Smooth muscle cell (in vitro differentiated cells): ENCODE measurements at regions not wholly inside any gene's neighbourhood (a gene's known extent, or its start where the extent isn't known, plus 50 kb on each side); places are given as distances from the start of the nearest gene placed in this dataset.

Experiments used
- DNase-seq: peaks from one replicate; lab custom pipeline; 2025; ENCODE audit not compliant: unreplicated experiment; lab: John Stamatoyannopoulos, UW
- H2AFZ ChIP-seq: fragments of 200-600 bp; sonication (generic); 2 replicates; pipeline ENCODE4 v1.6.0; 2016; ENCODE audit warnings: antibody characterized with exemption, low read depth, mild to moderate bottlenecking
- H3F3A ChIP-seq: fragments of 200-600 bp; sonication (generic); 2 replicates; pipeline ENCODE4 v1.6.0; 2017; ENCODE audit warnings: antibody characterized with exemption, low read depth
- H3K27ac ChIP-seq: fragments of 200-600 bp; sonication (generic); 2 replicates; pipeline ENCODE4 v1.5.1; 2016; ENCODE audit warnings: low read depth, mild to moderate bottlenecking
- H3K27me3 ChIP-seq: fragments of 200-600 bp; sonication (generic); 2 replicates; pipeline ENCODE4 v1.6.1; 2016; ENCODE audit warnings: low read depth, mild to moderate bottlenecking
- H3K36me3 ChIP-seq: fragments of 200-600 bp; sonication (generic); 2 replicates; pipeline ENCODE4 v1.5.1; 2016; ENCODE audit warnings: low read depth
- H3K4me1 ChIP-seq: fragments of 200-600 bp; sonication (generic); 2 replicates; pipeline ENCODE4 v1.5.1; 2016; ENCODE audit warnings: low read depth
- H3K4me2 ChIP-seq: fragments of 200-600 bp; sonication (generic); 2 replicates; pipeline ENCODE4 v1.6.0; 2016; ENCODE audit warnings: mild to moderate bottlenecking
- H3K4me3 ChIP-seq: fragments of 200-600 bp; sonication (generic); 2 replicates; pipeline ENCODE4 v1.5.1; 2016; ENCODE audit warnings: mild to moderate bottlenecking
- H3K79me2 ChIP-seq: fragments of 200-600 bp; sonication (generic); 2 replicates; pipeline ENCODE4 v1.6.0; 2016; ENCODE audit warnings: low read depth, mild to moderate bottlenecking
- H3K9ac ChIP-seq: fragments of 200-600 bp; sonication (generic); 2 replicates; pipeline ENCODE4 v1.6.0; 2016; ENCODE audit warnings: low read depth
- H3K9me3 ChIP-seq: fragments of 200-600 bp; sonication (generic); replicated peaks from 2 replicates; pipeline ENCODE4 v1.5.1; 2016; ENCODE audit warnings: low read depth
- H4K20me1 ChIP-seq: fragments of 200-600 bp; sonication (generic); 2 replicates; pipeline ENCODE4 v1.6.0; 2016; ENCODE audit warnings: low read depth
- CTCF ChIP-seq: fragments of 200-600 bp; sonication (generic); IDR thresholded peaks from 2 replicates; pipeline ENCODE4 v1.5.1; 2017; ENCODE audit warnings: borderline replicate concordance, mild to moderate bottlenecking, antibody characterized with exemption; ENCODE audit not compliant: insufficient read depth, poor library complexity, severe bottlenecking
- WGBS: methylation state at CpG from one replicate; pipeline ENCODE4 v1.1.7; 2016; ENCODE audit warnings: low lambda C conversion rate; 5-methylcytosine and 5-hydroxymethylcytosine counted together

- H3K79me2 ChIP-seq, result no peaks in the 10 kb centered on the region
- H2AFZ ChIP-seq, result no peak overlapping the region
- no peak overlapping the region for H3K9ac ChIP-seq
- H3K4me2 ChIP-seq, result no peak overlapping the region
- no peaks in the 10 kb centered on the region for H3F3A ChIP-seq
- H3K4me3 ChIP-seq, result no peak overlapping the region
- no peaks in the 10 kb centered on the region for H4K20me1 ChIP-seq
- peaks cover under 1% of the 10 kb centered on the region for H3K27me3 ChIP-seq
- WGBS, result 95% methylated on average over 5 of the region's 5 CpGs
- H3K27ac ChIP-seq, result no peak overlapping the region
- no peaks in the 10 kb centered on the region for H3K36me3 ChIP-seq
- no peak for DNase-seq
- no peaks in the 10 kb centered on the region for H3K4me1 ChIP-seq
- TF ChIP-seq CTCF, result no peak
- no peaks in the 10 kb centered on the region for H3K9me3 ChIP-seq
Measured at GRCh38 chr5:152511120-152511519, 106.0 kb upstream of the NMUR2 start.

GRCh38 chr5:152511531-152512132 is 106.6 kb upstream of the NMUR2 start:
- H3K4me2 ChIP-seq, result no peak overlapping the region

DNA sequence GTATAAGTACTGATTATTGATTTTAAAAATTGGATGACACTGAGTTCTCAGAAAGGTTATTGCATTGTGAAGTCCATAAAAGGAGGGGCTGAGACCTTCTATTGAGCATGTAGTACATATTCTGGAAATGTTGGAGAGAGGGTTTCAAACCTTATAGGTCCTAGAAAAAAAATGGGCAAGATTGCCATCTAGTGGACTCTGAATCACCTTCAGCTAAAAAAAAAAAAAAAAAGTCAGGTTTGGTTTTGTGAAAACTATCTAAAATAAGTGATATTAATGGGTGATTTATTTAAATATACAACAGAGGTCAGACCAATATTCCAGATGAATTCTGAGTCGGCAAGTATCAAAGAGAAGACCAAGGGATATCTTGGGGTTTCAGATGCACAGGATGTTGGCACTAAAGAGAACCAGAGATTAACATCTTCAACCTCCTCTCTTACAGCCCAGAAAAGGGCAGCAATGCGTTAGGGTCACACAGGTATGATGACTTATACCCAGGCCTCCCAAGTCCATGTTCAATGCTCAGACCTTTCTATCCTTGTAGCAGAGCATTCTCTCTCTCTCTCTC is 109.8 kb upstream of the NMUR2 start:
- no peak for DNase-seq
- Histone ChIP-seq H4K20me1 (no peaks in the 10 kb centered on the region), H3F3A (no peaks in the 10 kb centered on the region), H3K36me3 (no peaks in the 10 kb centered on the region), H3K9ac (no peak overlapping the region), H3K9me3 (no peaks in the 10 kb centered on the region), H2AFZ (no peak overlapping the region), H3K4me1 (no peaks in the 10 kb centered on the region), H3K27ac (no peak overlapping the region), H3K4me2 (no peak overlapping the region), H3K27me3 (peaks cover 5% of the 10 kb centered on the region), H3K79me2 (no peaks in the 10 kb centered on the region), H3K4me3 (no peak overlapping the region)
- peak; percentile 47 for TF ChIP-seq CTCF
- WGBS, result 50% methylated on average over 2 of the region's 2 CpGs

More at GRCh38 chr5:152511531-152512132, 106.6 kb upstream of the NMUR2 start:
- H3K4me3 ChIP-seq, result no peak overlapping the region
- H4K20me1 ChIP-seq, result no peaks in the 10 kb centered on the region
- H3K79me2 ChIP-seq, result no peaks in the 10 kb centered on the region
- no peaks in the 10 kb centered on the region for H3K4me1 ChIP-seq
- no peak for DNase-seq
- H3K27me3 ChIP-seq, result peaks cover 5% of the 10 kb centered on the region
- H3K9ac ChIP-seq, result no peak overlapping the region
- H3K36me3 ChIP-seq, result no peaks in the 10 kb centered on the region
- no peaks in the 10 kb centered on the region for H3F3A ChIP-seq
- TF ChIP-seq CTCF, result no peak
- H3K27ac ChIP-seq, result no peak overlapping the region
- H3K9me3 ChIP-seq, result no peaks in the 10 kb centered on the region
- no peak overlapping the region for H2AFZ ChIP-seq
- 83% methylated on average over 7 of the region's 7 CpGs for WGBS

GRCh38 chr5:152523964-152524363 is 118.9 kb upstream of the NMUR2 start:
- Histone ChIP-seq H2AFZ (no peak overlapping the region), H3K79me2 (no peaks in the 10 kb centered on the region), H3K27me3 (no peaks in the 10 kb centered on the region), H3K36me3 (no peaks in the 10 kb centered on the region), H3F3A (no peaks in the 10 kb centered on the region), H3K4me1 (no peaks in the 10 kb centered on the region), H4K20me1 (no peaks in the 10 kb centered on the region), H3K4me2 (peak overlapping the region; percentile 58), H3K9me3 (no peaks in the 10 kb centered on the region), H3K9ac (no peak overlapping the region), H3K4me3 (no peak overlapping the region), H3K27ac (peak overlapping the region; percentile 62)
- TF ChIP-seq CTCF, result no peak
- no peak for DNase-seq
- WGBS, result 3% methylated on average over 1 of the region's 1 CpG
